Gastrocnemius medialis (tissue), 4 donors: ENCODE measurements at regions not wholly inside any gene's neighbourhood (a gene's known extent, or its start where the extent isn't known, plus 50 kb on each side); places are given as distances from the start of the nearest gene placed in this dataset.
"Not testable (repeated sequence)": the region's sequence is repeated elsewhere in the genome, so short reads cannot be mapped to it uniquely, and the experiment has no call there.

Experiments used
- ATAC-seq, 2 donors: fragments of 150-250 bp; one replicate each; pipeline ENCODE4 v1.9.1; 2016
- DNase-seq, 2 donors: peaks; one replicate each; pipeline ENCODE4 v3.0.0-alpha.2; 2019
- H3K27ac ChIP-seq, 4 donors: fragments of 200-600 bp; sonication (generic); 1 replicate in 1 of 4; 2 replicates in 3 of 4; pipeline ENCODE4 v1.5.1; 2016 to 2018; ENCODE audit warnings: mild to moderate bottlenecking in 2 of 4, moderate library complexity in 1 of 4
- H3K27me3 ChIP-seq, 3 donors: fragments of 200-600 bp; sonication (generic) in 2 of 3; 1 replicate in 1 of 3; 2 replicates in 2 of 3; pipeline versions ENCODE4 v1.5.1 to v1.6.0; 2016 to 2019; ENCODE audit warnings: mild to moderate bottlenecking in 1 of 3, moderate library complexity in 1 of 3
- H3K36me3 ChIP-seq, 2 donors: fragments of 200-600 bp; sonication (generic) in 1 of 2; one replicate each; pipeline ENCODE4 v1.5.1; 2017 to 2018
- H3K4me1 ChIP-seq, 2 donors: fragments of 200-600 bp; sonication (generic) in 1 of 2; one replicate each; pipeline ENCODE4 v1.5.1; 2016 to 2017; ENCODE audit warnings: mild to moderate bottlenecking in 2 of 2
- H3K4me3 ChIP-seq, 4 donors: fragments of 200-600 bp; sonication (generic) in 3 of 4; 1 replicate in 1 of 4; 2 replicates in 3 of 4; pipeline ENCODE4 v1.5.1; 2016 to 2019; ENCODE audit warnings: mild to moderate bottlenecking in 2 of 4
- H3K9me3 ChIP-seq, 3 donors: fragments of 200-600 bp; sonication (generic) in 2 of 3; 1 replicate in 1 of 3; 2 replicates in 2 of 3; pipeline ENCODE4 v1.5.1; 2016 to 2019
- POLR2A ChIP-seq, 2 donors: fragments of 450-650 bp; IDR thresholded peaks; one replicate each; pipeline ENCODE4 v1.6.1; 2017; ENCODE audit warnings: antibody characterized with exemption in 2 of 2, mild to moderate bottlenecking in 2 of 2, moderate library complexity in 2 of 2
- in situ Hi-C, 4 donors: fragments of 200-750 bp; cut with MboI; loops; one replicate each; pipeline versions ENCODE4 v1.15.0 to v1.8.0; 2017; ENCODE audit warnings: low sequenced_read_pairs in 4 of 4
- intact Hi-C: fragments of 100-400 bp; cut with DNase I; formaldehyde crosslinking; loops from one replicate; pipeline ENCODE4 v1.15.1; 2023; ENCODE audit warnings: low total_unique reads
- TF ChIP-seq, protein P1 (sequence below), 5 experiments: fragments of 450-650 bp in 3 of 5; fragments of 200-600 bp in 2 of 5; sonication (generic) in 2 of 5; IDR thresholded peaks in 4 of 5; conservative IDR thresholded peaks in 1 of 5; 1 replicate in 4 of 5; 2 replicates in 1 of 5; pipeline ENCODE4 v1.5.1; 2016 to 2019; ENCODE audit warnings: antibody characterized with exemption in 5 of 5, mild to moderate bottlenecking in 3 of 5, moderate library complexity in 3 of 5

DNA sequence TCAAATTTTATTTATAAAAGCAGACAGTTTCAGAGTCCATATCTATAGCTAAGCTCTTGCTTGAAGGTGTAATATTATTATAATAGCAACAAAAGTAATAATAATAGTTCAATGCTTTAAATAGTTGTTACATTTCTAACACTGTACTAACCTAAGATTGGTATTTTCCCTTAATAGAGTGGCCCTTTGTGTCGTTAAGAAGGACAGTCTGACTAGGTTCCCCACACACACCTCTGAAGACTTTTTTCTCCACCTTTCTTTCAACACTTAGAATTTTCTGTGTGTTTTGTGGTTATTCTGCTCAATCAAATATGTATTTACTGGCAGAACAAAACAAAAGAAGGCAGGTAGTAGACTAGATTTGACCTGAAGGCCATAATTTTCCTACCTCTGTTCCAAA, 223.2 kb upstream of the ACO1 start:
- Histone ChIP-seq H3K9me3 (no peaks in the 10 kb centered on the region), H3K4me1 (no peaks in the 10 kb centered on the region), H3K27me3 (no peaks in the 10 kb centered on the region), H3K36me3 (no peaks in the 10 kb centered on the region), H3K27ac (peak overlapping the region in 2 of 4 donors; percentile 2 to 43), H3K4me3 (no peak overlapping the region)
- intact Hi-C loops, result no loop called here
- no peak for DNase-seq
- TF ChIP-seq, protein P1, sequence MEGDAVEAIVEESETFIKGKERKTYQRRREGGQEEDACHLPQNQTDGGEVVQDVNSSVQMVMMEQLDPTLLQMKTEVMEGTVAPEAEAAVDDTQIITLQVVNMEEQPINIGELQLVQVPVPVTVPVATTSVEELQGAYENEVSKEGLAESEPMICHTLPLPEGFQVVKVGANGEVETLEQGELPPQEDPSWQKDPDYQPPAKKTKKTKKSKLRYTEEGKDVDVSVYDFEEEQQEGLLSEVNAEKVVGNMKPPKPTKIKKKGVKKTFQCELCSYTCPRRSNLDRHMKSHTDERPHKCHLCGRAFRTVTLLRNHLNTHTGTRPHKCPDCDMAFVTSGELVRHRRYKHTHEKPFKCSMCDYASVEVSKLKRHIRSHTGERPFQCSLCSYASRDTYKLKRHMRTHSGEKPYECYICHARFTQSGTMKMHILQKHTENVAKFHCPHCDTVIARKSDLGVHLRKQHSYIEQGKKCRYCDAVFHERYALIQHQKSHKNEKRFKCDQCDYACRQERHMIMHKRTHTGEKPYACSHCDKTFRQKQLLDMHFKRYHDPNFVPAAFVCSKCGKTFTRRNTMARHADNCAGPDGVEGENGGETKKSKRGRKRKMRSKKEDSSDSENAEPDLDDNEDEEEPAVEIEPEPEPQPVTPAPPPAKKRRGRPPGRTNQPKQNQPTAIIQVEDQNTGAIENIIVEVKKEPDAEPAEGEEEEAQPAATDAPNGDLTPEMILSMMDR (IDR thresholded peaks at IDR 0.05 in 4 of 5, conservative IDR thresholded peaks at IDR 0.05 in 1 of 5), result no peak
- TF ChIP-seq POLR2A (IDR thresholded peaks at IDR 0.05), result no peak
- no peak for ATAC-seq
- in situ Hi-C loops, result no loop called here

DNA sequence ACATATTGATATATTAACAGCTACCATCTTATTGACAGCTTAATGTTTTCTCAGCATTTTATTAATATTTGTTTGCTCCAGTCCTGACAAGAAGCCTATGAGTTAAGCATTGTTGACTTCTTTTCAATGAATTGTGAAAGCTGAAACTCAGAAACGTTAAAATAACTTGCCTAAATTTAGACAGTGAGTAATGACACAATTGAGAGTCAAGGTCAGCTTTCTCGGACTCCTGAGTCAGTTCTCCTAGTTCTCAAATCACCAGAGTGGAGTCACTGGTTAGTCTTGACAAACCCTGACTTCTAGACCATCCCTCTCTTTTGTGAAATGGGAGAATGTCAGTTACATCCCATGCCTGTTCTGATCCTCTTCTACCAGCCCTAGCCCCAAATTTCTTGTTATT, 222.7 kb upstream of the ACO1 start:
- Histone ChIP-seq H3K36me3 (no peaks in the 10 kb centered on the region), H3K4me3 (no peak overlapping the region), H3K27ac (peak overlapping the region; percentile 28 to 43 (median 34)), H3K9me3 (no peaks in the 10 kb centered on the region), H3K27me3 (no peaks in the 10 kb centered on the region), H3K4me1 (no peaks in the 10 kb centered on the region)
- intact Hi-C loops, result no loop called here
- no peak for DNase-seq
- in situ Hi-C loops, result no loop called here
- TF ChIP-seq POLR2A (IDR thresholded peaks at IDR 0.05), result no peak
- TF ChIP-seq, protein P1 (IDR thresholded peaks at IDR 0.05 in 4 of 5, conservative IDR thresholded peaks at IDR 0.05 in 1 of 5), result no peak
- ATAC-seq, result peak; percentile 96 to 100

GRCh38 chr9:32166316-32166715, 218.1 kb upstream of the ACO1 start:
- ATAC-seq, H3K27ac ChIP-seq, DNase-seq, H3K4me3 ChIP-seq, in situ Hi-C loops, H3K36me3 ChIP-seq, intact Hi-C loops, H3K9me3 ChIP-seq, H3K4me1 ChIP-seq, H3K27me3 ChIP-seq: not testable (repeated sequence)

GRCh38 chr9:32171339-32171738, 213.1 kb upstream of the ACO1 start:
- DNase-seq, result no peak
- in situ Hi-C loops, result no loop called here
- intact Hi-C loops, result no loop called here

DNA sequence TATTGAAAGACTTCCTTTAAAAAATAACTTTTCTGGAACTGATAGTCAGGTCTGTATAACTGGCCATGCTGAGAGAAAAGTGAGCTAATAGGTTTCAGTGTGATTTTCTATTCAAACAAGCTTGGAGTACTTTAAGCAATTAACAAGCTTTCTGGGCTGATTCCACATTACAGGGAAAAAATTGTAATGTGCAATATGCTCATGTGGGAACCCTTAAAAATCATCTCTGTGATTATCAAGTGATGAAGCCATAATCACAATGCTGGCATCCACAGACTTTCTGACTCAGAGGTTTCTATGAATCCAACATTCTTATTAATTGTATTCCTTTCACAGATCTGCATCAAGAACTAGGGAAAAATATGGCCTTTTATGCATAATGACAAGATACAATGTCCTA, 212.2 kb upstream of the ACO1 start:
- Histone ChIP-seq H3K9me3 (no peaks in the 10 kb centered on the region), H3K27me3 (no peaks in the 10 kb centered on the region), H3K27ac (no peak overlapping the region), H3K36me3 (no peaks in the 10 kb centered on the region), H3K4me1 (no peaks in the 10 kb centered on the region), H3K4me3 (no peak overlapping the region)
- TF ChIP-seq, protein P1 (IDR thresholded peaks at IDR 0.05 in 4 of 5, conservative IDR thresholded peaks at IDR 0.05 in 1 of 5), result no peak
- TF ChIP-seq POLR2A (IDR thresholded peaks at IDR 0.05), result no peak
- in situ Hi-C loops (no loop called here), intact Hi-C loops (no loop called here)
- DNase-seq (no peak), ATAC-seq (no peak)

More at GRCh38 chr9:32171339-32171738, 213.1 kb upstream of the ACO1 start:
- TF ChIP-seq, protein P1 (IDR thresholded peaks at IDR 0.05 in 4 of 5, conservative IDR thresholded peaks at IDR 0.05 in 1 of 5), result no peak
- TF ChIP-seq POLR2A (IDR thresholded peaks at IDR 0.05), result no peak
- no peak overlapping the region for H3K4me3 ChIP-seq
- ATAC-seq, result no peak
- H3K27ac ChIP-seq, result no peak overlapping the region
- no peaks in the 10 kb centered on the region for H3K9me3 ChIP-seq
- no peaks in the 10 kb centered on the region for H3K4me1 ChIP-seq
- H3K36me3 ChIP-seq, result no peaks in the 10 kb centered on the region
- no peaks in the 10 kb centered on the region for H3K27me3 ChIP-seq
